Astrocyte of the cerebellum (primary cell): ENCODE measurements at regions not wholly inside any gene's neighbourhood (a gene's known extent, or its start where the extent isn't known, plus 50 kb on each side); places are given as distances from the start of the nearest gene placed in this dataset.

Source experiments
- DNase-seq: peaks from one replicate; pipeline ENCODE4 v3.0.0-alpha.2; 2011; ENCODE audit warnings: low read depth
- H3K4me3 ChIP-seq: 2 replicates; pipeline ENCODE4 v1.5.1; 2011; ENCODE audit warnings: mild to moderate bottlenecking, low read depth, low read length, moderate library complexity
- in situ Hi-C: cut with HindIII; loops from 2 replicates; pipeline ENCODE4 v1.10.0; 2017; ENCODE audit warnings: low sequenced_read_pairs
- TF ChIP-seq, protein P1 (sequence below): IDR thresholded peaks from 2 replicates; pipeline ENCODE4 v1.5.1; 2012; ENCODE audit warnings: low read length, low read depth, moderate library complexity, mild to moderate bottlenecking; ENCODE audit errors: missing control alignments

DNA sequence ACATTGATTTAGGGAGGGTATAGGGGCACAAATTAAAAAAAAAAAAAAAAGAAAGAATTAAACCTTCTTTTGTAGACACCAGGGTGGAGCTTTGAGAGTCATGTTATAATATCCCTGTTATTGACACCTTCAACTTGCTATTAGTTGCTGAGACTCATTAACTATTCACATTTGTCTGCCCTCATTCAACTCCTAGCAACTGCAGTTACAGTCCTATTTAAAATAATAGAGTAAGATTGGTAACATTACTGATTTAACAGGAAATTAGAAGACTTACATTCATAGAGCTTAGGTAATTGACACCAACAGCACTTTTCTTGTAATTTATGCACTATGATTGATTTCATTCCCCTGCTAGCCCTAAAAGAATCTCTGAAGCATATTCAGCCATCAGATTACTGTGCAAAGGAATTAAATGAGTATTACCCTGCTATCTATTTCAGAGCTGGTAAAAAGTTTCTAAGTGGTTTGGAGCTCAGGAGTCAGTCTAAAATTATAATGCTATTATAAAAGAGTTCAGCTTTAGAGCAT, 148.8 kb upstream of the TBL1XR1 start:
- TF ChIP-seq, protein P1, sequence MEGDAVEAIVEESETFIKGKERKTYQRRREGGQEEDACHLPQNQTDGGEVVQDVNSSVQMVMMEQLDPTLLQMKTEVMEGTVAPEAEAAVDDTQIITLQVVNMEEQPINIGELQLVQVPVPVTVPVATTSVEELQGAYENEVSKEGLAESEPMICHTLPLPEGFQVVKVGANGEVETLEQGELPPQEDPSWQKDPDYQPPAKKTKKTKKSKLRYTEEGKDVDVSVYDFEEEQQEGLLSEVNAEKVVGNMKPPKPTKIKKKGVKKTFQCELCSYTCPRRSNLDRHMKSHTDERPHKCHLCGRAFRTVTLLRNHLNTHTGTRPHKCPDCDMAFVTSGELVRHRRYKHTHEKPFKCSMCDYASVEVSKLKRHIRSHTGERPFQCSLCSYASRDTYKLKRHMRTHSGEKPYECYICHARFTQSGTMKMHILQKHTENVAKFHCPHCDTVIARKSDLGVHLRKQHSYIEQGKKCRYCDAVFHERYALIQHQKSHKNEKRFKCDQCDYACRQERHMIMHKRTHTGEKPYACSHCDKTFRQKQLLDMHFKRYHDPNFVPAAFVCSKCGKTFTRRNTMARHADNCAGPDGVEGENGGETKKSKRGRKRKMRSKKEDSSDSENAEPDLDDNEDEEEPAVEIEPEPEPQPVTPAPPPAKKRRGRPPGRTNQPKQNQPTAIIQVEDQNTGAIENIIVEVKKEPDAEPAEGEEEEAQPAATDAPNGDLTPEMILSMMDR = no peak
- H3K4me3 ChIP-seq = no peak overlapping the region
- in situ Hi-C loops = loop anchor here (25.0 kb wide), 1 partner anchor 134 kb away; no protein-coding TSS in a partner anchor
- no peak for DNase-seq

DNA sequence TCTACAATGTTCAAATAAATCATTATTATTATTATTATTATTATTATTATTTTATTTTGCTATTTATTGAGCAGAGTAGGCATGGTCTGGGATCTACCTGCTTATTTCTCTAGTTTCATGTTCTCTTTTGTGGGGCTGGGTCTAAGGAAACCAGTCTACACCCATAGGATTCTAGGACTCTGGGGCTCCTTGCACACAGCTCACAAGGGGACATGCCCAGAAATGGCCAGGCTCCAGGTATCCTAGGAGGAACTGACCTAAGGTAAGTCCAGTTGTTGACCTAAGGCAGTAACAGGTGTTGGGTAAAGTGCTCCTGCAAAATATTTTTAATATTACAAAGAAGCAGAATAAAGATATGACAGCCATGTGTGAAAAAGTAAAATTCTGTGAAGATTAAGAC, 149.6 kb upstream of the TBL1XR1 start:
- H3K4me3 ChIP-seq = no peak overlapping the region
- TF ChIP-seq, protein P1 = no peak
- DNase-seq = no peak
- in situ Hi-C loops = loop anchor here (25.0 kb wide), 1 partner anchor 135 kb away; no protein-coding TSS in a partner anchor

DNA sequence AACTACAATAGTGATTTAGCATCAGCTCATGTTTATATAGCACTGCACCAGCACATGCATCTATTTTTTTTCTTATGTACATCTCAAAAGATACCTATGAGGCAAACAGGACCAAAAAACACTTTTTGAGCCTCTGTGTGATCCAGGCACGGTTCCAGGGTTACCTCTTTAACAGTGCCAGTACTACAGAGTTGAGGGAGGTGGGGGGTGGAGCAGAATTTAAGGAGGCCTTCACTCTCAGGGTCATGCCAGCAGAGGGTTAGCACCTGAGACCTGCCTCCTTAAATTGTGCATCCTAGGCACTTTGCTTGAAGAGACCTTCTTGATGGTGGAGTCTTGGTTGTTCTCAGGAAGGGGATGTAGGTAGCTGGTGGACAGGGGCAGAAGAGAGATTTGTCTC, 150.3 kb upstream of the TBL1XR1 start:
- in situ Hi-C loops = loop anchor here (25.0 kb wide), 1 partner anchor 135 kb away; no protein-coding TSS in a partner anchor
- DNase-seq = no peak
- TF ChIP-seq, protein P1 = no peak
- no peak overlapping the region for H3K4me3 ChIP-seq

DNA sequence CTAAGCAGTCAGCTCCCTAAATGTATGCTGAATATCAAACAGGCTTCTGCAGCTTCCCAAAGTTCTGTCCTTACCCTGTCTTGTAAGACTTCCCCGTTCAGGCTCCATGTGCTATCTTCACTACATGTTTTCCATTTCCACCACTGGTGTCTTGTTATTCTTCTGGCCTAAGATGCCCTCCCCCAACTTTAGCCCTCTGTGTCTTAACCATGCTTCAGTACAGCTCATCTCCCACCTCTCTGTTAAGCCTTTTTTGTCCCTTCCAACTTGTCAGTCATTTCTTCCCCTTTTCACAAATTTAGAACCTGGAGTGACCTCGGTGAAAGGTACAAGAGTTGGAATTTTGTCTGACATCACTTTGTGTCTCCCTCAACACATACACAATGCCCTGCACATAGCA, 151.7 kb upstream of the TBL1XR1 start:
- TF ChIP-seq, protein P1 = no peak
- in situ Hi-C loops = loop anchor here (25.0 kb wide), 1 partner anchor 137 kb away; no protein-coding TSS in a partner anchor
- H3K4me3 ChIP-seq = no peak overlapping the region
- DNase-seq = no peak

DNA sequence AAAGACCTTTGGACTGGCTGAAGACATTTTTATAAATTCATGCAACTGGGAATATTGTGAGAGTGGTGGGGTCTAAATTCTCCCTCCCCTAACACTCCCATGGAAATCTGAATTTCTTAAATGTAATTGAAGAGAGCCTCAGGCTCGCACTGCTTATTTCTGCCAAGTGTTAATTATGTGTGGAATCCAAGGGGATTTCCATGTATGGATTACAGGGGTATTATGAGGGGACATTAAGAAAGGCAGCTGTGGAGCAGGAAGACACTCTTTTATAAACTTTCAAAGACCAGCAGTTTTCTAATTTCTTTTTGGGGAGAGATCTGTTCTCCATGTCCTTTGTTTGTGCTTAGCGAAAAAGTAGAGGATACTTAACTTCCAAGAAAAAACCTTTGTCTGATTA, 152.1 kb upstream of the TBL1XR1 start:
- DNase-seq = no peak
- TF ChIP-seq, protein P1 = no peak

DNA sequence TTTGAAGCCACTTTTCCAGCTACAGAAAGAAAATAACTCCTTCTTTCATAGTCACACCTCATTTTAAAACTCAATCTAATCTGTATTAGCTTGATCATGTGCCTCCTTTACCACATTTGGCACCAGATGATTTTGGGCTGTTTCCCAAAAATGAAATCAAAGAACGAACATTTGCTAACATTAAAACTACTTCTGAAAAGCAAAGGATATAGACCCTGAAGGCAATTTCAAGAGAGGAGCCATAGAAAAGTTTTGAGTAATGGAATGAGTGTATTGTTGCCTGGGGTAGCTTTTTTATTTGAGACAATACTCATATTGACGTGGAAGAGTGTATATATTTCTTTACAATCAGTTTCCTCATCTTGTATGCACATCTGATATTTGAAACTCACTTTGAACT, 152.8 kb upstream of the TBL1XR1 start:
- TF ChIP-seq, protein P1 = no peak
- DNase-seq = no peak
- in situ Hi-C loops = no loop called here
- no peak overlapping the region for H3K4me3 ChIP-seq

More for the DNA sequence above, 152.1 kb upstream of the TBL1XR1 start:
- H3K4me3 ChIP-seq = no peak overlapping the region
- in situ Hi-C loops = loop anchor here (25.0 kb wide), 1 partner anchor 137 kb away; no protein-coding TSS in a partner anchor
